GM12891 (cell line): ENCODE measurements at regions not wholly inside any gene's neighbourhood (a gene's known extent, or its start where the extent isn't known, plus 50 kb on each side); places are given as distances from the start of the nearest gene placed in this dataset.

Source experiments
- PAX5 ChIP-seq: IDR thresholded peaks from 2 replicates; pipeline ENCODE4 v1.6.1; 2011; ENCODE audit warnings: low read length, moderate library complexity, mild to moderate bottlenecking; ENCODE audit not compliant: insufficient read depth, severe bottlenecking
- POLR2A ChIP-seq: IDR thresholded peaks from 2 replicates; pipeline ENCODE4 v1.6.1; 2011; ENCODE audit warnings: low read depth, low read length, control low read depth
- POLR2AphosphoS5 ChIP-seq: IDR thresholded peaks from 2 replicates; pipeline ENCODE4 v1.6.1; 2011; ENCODE audit warnings: low read depth, low read length, control low read depth
- SPI1 ChIP-seq: IDR thresholded peaks from 2 replicates; pipeline ENCODE4 v1.6.1; 2011; ENCODE audit warnings: low read depth, low read length, control low read depth

- TF ChIP-seq POLR2A (no peak), POLR2AphosphoS5 (no peak), SPI1 (no peak), PAX5 (no peak)
Observed at GRCh38 chr2:118202707-118203303, 114.5 kb downstream of the INSIG2 start.
